ENCODE measurements at regions not wholly inside any gene's neighbourhood (a gene's known extent, or its start where the extent isn't known, plus 50 kb on each side); places are given as distances from the start of the nearest gene placed in this dataset.

DNA sequence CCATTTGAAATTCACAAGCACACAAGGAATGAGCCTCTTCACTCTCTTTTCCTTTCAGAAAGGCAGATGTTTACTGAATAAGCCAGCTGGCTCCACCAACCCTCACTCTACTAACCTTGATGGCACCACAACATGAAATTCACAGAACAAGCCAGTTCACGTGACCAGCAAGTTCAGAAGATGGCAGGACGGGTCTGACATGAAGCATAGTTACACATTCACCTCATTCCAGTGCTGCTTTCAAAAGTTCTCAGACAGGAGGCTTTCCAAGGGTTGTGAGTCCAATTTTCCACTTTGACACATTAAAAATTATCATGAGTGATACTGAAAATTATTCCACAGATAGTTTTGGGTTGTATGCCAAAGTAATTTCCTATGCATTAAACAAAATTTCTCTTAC is 74.2 kb upstream of the MBOAT2 start:
- DNase-seq, result no peak

DNA sequence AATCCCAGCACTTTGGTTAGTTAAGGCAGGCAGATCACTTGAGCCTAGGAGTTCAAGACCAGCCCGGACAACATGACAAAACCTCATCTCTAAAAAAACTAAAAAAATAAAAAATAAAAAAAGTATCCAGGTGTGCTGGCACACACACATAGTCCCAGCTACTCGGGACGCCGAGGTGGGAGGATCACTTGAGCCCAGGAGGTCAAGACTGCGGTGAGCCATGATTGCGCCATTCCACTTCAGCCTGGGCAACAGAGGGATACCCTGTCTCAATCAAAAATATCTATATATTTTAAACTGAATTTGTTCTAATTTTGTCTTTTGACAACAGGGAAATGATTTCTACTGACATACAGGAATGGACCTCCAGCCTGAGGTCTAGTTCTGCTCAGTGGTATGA is 73.3 kb upstream of the MBOAT2 start:
- DNase-seq, result no peak

DNA sequence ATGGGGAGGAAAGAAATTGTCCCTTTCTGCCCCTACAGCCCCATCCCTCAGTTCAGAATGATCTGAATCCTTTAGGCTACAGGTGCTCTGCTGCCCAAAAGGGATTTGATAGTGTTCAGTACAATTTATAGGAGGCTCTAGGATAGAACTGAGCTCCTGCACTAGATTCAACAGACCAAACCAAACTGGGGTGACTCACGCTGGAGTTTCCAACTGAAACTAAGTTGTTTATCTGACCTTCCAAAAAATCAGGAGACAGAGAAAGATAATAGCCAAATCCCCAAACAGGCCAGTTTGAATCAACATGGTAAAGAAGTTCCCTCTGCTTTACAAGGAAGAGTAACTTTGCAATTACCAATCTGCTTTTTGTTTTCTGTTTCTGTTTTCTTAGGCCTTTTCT is 72.7 kb upstream of the MBOAT2 start:
- no peak for DNase-seq

DNA sequence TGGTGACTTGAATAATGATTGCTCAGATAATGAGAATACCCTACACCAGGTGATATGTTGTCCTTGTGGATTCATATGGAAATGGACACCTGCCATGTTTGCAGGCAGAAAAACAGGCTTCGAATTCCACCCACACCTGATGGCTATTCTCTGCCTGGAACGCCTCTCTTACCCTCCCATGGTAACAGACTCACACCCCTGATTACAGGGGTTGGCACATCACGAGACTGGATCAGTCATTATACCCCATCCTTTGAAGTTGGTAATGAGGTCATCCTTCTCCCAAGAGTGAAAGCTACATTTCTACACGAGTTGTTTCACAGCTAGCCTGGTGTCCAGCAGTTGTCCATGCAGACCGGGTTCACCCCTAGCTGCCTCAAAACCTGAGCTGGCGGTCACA is 71.4 kb upstream of the MBOAT2 start:
- DNase-seq, result no peak

DNA sequence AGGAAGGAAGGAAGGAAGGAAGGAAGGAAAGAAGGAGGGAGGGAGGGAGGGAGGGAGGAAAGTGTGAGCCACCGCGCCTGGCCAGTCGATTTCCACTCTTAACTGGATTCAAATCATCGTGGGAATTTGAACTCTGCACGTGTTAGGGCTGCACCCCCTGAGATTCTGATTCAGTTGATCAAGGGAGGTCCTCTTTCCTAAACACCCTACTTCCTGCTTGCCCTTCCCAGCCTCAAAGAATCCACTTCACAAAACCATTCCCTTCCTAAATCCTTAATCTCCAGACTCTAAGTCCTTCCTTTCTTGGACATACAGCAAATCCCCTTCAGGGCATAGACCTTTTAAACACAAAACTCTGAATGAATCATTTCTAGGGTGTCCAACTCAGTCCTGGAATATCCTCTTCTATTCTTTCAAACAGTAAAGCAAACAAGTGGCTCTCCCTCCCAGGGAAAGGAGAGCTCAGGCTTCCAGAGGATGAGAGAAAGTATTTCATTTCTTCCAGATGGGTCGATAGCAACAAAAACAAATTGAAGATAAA is 68.2 kb upstream of the MBOAT2 start:
- DNase-seq, result no peak

DNA sequence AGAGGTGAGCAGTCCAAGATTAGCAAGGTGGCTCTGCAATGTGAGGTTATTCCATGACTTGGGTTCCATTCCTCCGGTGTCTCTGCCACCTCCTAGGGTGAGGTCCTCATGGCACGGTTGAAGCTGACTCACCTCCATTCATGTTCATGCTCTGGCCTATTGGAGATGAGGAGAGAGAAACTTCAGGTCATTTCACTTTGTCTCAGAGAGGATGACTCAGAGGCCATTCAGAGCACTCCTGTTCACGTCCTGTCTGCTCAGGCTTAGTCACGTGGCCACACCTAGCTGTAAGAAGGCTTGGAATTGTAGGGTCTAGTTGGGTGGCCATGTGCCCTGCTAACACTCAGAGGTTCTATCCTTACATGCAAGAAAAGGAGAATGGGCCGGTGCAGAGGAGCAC is 67.5 kb upstream of the MBOAT2 start:
- no peak for DNase-seq

DNA sequence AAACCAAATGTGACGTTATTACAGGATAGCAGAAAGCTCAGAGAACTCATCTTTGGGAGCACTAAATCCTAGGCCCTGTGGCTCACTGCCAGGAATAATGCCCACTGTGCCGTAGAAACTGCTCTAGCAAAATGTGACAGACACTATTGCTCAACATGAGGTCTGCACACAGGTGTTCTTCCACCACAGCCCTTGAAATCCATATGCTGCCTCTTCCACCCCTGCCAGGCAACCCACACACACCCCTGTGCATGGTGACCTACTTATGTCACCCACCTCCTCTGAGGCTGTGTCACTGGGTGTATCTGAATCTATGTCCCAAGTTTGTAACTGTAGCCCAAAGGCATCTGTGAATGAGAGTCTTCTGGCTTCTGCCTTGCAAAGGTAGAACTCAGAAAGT is 66.1 kb upstream of the MBOAT2 start:
- DNase-seq, result no peak

DNA sequence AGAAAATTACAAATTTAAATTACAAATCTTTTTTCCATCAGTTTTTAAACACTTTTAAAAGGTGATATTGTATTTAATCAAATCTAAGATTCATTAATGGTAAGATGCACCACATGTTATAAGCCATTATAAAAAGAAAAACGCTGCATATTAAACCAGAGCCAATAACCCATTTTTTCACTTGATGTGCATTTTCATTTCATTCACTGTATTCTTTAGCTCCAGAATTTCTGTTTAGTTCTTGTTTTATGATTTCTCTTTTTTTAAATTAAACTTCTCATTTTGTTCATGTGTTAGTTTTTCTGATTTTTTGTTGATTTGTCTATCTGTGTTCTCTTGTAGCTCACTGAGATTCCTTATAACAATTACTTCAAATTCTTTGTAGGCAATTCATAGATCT is 62.4 kb upstream of the MBOAT2 start:
- no peak for DNase-seq

DNA sequence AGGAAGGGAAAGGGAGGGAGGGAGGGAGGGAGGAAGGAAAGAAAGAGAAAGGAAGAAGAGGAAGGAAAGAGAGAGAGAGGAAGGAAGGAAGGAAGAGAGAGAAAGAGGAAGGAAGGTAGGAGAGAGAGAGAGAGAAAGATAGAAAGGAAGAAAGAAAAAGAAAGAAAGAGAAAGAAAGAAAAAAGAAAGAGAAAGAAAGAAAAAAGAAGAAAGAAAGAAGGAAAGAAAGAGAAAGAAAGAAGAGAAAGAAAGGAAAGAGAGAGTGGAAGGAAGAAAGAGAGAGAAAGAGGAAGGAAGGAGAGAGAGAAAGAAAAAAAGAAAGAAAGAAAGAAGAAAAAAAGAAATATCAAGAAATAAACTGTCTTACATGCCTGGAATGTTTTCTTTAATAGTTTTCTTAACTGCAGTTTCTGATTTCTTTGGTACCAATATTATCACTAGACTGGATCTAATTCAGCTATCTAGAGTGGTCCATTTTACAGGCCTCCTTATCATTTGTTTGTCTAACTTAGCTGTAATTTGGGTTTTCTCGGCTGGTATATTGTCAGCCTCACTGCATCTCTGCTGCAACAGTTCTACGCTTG is 59.6 kb upstream of the MBOAT2 start:
- DNase-seq, result no peak

DNA sequence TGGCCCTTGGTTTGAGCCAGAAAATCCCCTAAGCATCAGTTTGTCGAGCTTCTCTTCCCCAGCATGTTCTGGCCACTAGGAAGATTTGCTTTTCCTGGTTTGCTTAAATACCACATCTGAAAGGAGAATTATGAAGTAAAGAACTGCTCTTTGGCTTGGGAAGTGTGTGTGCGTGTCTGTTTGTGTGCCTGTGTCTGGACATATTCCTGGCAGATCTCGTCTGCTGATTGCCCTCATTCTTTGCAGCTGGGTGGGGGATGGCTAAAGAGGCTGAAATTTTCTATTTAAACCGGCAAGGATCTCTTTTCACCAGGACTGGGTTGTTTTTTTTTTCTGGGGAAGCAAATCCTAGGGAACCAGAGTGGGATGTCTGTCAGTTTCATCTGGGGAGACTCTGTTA is 57.3 kb upstream of the MBOAT2 start:
- DNase-seq, result no peak

DNA sequence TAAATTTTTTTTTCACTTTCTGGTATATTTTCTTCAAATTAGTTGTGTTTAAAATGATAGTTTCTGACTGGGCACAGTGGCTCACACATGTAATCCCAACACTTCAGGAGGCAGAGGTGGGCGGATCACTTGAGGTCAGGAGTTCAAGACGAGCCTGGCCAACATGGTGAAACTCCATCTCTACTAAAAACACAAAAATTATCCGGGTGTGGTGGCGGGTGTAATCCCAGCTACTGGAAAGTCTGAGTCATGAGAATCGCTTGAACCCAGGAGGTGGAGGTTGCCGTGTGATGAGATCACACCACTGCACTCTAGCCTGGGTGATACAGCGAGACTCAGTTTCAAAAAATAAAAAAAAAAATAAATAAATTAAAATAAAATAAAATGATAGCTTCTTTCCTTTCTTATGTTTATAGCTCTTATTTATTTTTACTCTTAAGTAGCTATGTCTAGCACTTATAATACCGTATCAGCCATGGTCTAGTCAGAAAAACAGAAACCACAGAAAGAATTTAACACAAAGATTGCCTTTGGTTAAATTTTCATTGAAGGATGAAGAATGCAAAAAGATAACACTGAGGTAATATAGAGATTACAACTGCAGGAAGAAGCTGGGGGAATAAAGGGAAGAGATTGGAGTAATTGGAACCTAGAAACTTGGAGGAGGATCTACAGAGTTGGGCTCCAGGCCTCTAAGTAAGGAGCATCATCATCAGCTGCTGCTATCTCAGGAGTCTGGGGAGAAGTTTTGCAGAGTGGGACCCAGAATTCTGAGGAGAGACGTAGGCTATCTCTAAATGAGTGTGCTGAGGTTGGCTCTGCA is 54.7 kb upstream of the MBOAT2 start:
- DNase-seq, result no peak

DNA sequence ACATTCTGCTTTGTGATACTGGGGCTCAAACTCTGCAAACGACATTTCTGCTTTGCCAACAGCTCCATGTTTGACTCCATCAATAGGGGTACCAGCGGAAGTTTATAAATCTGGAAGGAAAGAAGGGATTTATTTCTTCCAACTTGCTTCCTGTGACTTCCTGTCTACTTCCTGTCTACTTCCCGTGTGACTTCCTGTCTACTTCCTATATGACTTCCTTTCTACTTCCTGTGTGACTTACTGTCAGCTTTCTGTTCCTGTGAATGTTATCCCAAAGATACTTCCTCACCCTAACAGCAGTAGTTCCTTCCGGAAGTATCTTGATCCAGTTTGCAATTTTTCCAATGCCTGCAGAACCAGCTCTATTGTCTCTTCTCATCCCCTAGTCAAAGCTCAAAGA is 52.0 kb upstream of the MBOAT2 start:
- DNase-seq, result no peak

DNA sequence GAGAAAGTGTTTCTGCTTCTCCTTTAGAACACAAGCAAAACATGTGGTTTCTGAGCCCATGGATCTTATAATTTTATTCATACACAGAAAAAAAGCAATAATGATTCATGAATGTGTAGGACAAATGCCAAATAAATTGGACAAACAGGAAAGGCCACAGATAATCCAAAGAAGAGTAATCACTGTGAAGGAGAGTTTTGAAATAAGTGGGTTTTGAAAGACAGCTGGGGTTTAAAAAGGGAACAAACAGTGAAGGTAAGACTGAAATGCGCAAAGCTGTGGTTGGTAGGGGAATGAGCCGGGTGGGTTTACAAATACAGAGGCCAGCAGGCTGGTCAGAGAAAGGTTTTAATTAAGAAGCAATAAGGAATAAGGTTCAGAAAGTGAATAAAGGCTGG is 50.0 kb upstream of the MBOAT2 start:
- DNase-seq, result no peak
